Smooth muscle cell of the brain vasculature (primary cell): ENCODE measurements at regions not wholly inside any gene's neighbourhood (a gene's known extent, or its start where the extent isn't known, plus 50 kb on each side); places are given as distances from the start of the nearest gene placed in this dataset.
"Not testable (repeated sequence)": the region's sequence is repeated elsewhere in the genome, so short reads cannot be mapped to it uniquely, and the experiment has no call there.

Experiments
- DNase-seq: peaks from one replicate; pipeline ENCODE4 v3.0.0-alpha.2; 2012; ENCODE audit warnings: low read depth, low spot score

DNA sequence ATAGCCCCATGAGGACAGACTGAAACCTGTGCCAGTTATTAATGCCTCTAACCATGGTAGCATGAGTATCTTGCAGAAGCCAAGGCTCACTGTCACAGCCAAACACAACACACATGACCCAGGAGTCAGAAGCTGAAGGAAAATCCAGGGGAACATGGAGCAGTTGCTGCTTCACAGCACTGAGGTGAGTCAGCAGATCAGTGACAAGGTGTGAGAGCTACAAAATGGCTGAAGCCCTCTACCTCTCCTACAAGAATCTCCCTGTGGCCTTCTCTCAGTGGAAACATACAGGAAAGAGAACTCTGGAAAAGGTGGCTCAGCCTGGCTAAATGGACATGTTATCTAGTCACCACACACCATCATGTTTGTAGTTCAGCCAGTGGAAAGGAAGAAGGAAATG, 93.5 kb downstream of the NAB1 start:
- no peak for DNase-seq

DNA sequence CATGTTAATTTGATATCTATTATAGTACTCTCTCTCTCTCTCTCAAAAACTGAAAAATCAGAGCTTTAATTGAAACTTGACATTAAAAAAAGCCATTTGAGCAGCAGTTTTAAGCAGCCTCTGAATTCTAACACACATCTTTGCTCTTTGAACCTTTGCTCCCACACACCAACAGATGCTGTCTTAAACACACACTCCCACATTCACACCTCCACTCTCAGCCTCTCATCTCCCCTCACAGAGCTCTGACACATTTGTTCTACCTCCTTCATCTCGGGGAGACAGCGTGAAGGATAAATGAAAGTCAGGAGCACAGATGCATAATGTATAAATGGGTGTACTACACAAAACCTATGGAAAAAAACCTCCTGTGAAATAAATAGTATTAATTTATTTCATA, 95.2 kb downstream of the NAB1 start:
- DNase-seq, result no peak

DNA sequence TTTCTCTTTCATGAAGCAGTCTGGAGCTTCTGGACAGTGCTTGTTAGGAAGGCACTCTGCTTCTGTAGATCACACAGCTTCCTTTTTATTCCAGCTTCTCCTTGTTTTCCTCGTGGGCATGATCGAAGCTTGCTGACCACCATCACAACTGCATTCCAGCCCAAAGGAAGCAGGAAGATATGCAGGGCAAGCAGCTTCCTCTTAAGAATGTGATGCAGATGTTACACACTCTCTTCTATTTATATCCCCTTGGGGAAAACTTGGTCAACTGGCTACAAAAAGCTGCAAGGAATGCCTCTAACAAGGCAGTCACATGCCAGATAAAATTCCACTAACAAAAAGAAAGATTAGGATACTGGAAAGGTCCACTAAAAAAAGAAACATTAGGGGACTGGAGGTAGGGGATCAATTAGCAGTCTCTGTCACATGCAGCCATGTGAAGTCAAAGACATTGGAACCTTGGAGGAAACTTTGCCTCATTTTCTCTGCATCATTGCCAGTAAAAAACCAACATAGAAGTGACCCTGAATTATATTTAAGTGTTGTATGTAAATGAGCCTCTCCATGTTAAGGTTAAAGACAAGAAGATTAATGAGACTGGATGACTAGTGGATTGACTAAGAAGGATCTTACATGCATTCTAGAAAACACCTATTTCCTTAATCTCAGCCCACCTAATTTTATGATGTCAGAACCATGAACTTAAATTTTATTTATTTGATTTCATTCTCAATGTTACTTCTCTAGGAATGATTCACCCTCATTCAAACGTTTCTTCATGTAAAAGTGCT, 98.3 kb downstream of the NAB1 start:
- no peak for DNase-seq

DNA sequence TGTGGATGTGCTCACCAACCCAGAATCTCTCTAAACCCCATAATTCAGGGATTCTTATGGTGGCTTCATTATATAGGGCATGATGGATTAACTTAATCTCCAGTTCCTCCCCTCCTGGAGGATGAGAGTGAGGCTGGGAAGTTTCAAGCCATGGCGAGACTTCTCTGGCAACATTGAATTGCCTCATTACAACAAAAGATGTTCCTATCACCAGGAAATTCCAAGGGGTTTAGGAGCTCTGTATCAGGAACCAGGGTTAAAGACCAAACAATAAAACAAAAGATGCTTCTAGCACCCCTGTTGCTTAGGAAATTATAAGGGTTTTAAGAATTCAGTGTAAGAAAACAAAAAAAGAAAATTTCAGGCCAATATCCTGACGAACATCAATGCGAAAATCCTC, 100.1 kb downstream of the NAB1 start:
- DNase-seq, result no peak

DNA sequence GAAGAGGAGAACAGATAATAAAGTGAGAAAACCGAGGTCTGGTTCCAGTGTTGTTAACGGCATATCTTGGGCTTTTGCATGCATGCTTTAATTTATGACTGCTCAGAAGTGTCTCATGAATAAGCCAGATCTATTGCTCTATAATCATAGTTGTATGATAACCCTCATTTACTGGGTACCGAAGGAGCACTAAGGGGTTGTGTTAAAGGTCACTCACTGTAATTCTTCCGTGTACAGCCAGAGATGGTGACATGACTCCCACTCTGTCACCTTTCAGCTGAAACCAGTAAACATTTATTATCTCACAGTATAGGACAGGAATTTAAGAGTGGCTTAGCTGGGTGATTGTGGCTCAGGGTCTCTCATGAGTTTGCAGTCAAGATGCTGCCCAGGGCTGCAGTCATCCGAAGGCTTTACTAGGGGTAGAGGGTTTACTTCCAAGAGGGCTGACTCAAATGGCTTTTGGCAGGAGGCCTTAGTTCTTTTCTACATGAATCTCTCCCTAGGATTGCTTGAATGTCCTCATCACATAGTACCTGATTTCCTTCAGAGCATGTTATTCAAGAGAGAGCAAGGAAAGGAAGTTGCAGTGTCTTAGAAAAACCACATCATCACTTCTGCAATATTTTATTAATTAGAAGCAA, 107.0 kb downstream of the NAB1 start:
- DNase-seq, result no peak

DNA sequence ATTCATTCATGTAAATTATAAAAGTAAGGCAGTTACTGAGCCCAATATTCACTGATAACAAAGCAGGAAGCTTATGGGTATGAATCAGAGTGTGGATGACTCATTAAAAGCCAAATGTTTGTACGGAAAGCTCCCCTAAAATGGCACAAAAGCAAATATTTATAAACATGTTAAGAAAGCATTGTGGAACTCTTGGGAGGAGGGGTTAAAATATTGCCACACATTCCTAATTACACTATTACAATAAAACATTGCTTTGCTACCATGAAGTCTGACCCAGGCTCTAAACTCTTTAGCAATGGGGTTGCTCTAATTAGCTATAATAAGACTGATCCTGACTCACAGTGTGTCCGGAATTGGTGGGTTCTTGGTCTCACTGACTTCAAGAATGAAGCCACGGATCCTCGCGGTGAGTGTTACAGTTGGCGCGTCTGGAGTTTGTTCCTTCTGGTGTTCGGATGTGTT, 110.9 kb downstream of the NAB1 start:
- DNase-seq, result no peak

DNA sequence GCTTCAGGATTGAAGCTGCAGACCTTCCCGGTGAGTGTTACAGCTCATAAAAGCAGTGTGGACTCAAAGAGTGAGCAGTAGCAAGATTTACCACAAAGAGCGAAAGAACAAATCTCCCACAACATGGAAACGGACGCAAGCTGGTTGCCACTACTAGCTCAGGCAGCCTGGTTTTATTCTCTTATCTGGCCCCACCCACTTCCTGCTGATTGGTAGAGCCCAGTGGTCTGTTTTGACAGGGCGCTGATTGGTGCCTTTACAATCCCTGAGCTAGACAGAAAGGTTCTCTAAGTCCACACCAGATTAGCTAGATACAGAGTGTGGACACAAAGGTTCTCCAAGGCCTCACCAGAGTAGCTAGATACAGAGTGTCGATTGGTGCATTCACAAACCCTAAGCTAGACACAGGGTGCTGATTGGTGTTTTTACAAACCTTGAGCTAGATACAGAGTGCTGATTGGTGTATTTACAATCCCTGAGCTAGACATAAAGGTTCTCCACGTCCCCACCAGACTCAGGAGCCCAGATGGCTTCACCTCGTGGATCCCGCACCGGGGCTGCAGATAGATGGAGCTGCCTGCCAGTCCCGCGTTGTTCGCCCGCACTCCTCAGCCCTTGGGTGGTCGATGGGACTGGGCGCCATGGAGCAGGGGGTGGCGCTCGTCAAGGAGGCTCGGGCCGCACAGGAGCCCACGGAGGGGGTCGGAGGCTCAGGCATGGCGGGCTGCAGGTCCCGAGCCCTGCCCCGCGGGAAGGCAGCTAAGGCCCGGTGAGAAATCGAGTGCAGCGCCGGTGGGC, 111.7 kb downstream of the NAB1 start:
- not testable (repeated sequence) for DNase-seq

DNA sequence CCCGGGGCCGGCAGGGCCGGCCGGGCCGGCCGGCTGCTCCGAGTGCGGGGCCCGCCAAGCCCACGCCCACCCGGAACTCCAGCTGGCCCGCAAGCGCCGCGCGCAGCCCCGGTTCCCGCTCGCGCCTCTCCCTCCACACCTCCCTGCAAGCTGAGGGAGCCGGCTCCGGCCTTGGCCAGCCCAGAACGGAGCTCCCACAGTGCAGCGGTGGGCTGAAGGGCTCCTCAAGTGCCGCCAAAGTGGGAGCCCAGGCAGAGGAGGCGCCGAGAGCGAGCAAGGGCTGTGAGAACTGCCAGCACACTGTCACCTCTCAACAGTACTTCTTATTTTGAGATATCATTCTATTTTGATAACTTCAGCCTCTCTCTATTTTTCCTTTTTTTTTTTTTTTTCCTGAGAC, 112.3 kb downstream of the NAB1 start:
- not testable (repeated sequence) for DNase-seq

DNA sequence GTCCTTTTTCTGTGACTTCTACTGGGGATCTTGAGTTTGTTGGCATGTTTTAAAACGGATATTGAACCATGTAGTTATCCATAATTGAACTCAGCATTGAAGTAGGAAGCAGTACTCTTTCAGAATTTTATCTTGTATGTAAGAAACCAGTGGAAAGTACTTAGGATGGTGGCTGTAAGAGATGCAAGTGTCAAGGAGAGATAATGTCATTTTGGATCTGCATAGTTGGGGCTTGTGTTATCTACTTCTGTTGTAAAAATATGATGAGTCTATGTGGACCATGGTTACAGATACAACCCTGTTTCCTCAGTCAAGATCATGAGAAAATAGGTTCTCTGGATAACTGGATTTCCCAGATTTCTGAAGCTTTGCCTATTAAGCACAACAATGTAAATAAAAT, 113.7 kb downstream of the NAB1 start:
- no peak for DNase-seq

DNA sequence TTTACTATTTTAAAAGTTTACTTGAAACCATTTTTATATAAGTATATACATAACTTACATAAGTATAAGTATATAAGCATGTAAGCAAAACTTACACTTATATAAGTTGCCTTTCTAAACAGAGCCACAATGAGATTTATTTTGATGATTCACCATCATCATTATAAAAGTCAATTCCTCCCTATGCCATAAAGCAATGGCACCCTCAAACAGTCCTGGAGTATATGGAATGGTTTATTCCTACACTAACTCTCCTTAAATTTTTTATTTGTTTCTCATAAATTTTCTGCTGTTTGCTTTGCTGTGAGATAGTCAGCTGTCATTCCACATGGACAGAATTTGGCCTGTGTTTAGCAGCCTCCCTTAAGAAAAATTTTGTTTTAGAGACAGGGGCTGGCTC, 114.2 kb downstream of the NAB1 start:
- no peak for DNase-seq

DNA sequence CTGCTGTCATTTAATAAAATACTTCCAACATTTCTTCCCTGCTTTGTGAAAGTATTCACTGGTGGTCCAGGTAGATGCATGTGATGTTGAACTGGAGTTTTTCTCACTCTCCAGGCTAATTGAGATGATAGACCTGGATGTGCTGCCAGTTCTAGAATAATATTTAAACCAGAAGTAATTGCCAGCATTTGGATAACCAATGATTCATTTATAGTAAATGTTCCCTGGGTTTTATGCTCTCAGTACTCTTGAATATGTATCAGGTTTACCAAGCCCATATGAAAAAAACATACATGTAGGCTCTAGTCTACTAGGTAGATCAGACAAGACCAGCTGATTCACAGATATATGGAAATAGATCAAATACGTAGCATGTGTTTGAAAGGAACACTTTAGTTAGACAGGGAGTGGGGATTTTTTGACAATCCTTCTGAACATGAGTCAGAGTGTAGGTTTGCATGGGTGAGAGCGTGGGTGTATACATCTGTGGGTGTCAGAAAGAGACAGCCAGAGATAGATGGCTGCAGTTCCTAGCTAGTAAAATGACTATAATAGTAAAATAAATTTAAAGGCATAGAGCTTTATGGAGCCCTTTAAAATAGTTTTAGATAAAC, 115.1 kb downstream of the NAB1 start:
- no peak for DNase-seq

DNA sequence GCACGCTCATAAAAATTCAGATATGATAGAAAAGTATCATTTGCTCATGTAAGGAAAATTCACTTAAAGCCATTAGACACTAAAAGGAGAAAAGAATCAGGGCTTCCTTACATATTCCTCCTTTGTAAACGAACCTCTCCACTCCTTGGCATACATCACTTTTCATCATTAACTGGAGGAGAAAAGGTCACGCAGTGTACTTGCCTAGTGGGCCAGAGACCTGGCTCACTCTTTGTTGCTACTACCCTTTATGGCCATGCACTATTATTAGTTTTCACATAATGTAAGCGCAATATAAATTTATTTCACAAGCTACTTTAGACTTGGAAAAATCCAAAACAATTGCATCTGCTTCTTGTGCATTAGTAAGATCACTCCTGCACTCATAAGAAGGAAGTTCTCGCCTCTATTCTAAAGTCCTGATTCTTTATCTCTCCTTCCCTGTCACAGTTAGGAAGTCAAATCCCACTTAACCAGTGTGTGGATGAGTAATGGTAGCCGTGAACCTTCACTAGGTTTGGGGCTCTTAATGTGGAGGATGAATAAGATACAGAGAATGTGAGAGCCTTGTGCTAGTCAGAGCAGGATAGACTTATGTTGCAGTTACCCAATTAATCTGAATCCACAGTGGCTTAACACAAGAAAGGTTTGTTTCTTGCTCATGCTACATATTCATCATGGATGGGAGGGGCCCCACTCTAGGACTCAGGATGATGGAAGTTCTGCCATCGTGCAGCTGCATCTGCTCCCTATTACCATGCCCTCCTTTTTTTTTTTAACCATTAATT, 115.0 kb upstream of the GLS start:
- DNase-seq, result no peak

DNA sequence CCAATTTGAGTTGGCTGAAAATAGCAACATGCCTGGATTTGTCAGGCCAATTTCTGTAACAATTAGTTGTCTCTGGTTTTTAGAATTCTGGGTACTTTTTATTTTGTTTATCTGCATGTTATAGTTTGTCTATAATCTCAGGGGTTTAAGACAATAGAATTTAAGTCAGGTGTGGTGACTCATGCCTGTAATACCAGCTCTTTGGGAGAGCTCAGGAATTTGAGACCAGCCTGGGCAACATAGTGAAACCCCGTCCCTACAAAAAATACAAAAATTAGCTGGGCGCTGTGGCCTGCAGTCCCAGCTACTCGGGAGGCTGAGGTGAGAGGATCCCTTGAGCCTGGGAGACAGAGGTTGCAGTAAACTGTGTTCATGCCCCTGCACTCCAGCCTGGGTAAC, 114.4 kb upstream of the GLS start:
- DNase-seq, result no peak

DNA sequence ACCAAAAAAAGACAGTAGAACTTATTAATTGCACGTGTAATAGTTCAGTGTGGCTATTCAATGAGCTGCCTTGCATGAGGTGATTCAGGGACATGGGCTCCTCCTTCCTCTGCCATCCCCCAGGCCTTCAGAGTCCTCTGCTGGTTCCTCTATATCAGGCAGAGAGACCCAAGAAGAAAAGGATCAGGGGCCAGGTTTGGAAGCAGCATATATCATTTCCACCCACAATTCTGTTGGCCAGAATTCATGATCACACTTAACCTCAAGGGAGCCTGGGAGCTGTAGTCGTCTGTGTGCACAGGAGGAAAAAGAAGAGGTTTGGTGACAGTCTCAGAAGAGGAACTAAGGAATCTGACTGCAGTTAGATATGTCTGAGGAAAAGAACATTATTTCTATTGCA, 114.0 kb upstream of the GLS start:
- DNase-seq, result no peak

DNA sequence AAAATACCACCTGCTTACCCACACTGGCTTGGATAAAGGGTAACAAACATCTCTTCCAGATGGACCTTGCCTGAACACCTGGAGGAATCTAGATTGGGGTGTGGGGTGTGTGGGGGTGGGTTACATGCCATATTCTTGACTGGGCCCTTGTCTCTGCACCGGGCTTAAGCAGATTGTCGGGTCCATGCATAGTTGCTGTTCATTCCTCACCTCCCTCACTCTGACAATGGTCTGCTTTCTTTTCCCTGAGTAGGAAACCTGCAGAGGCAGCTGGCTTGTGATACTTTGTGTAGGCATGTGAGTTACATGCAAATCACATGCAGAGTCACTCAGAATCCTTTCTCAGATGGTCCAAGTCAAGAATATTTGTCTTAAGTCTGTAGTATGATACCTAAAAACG, 112.8 kb upstream of the GLS start:
- DNase-seq, result no peak

DNA sequence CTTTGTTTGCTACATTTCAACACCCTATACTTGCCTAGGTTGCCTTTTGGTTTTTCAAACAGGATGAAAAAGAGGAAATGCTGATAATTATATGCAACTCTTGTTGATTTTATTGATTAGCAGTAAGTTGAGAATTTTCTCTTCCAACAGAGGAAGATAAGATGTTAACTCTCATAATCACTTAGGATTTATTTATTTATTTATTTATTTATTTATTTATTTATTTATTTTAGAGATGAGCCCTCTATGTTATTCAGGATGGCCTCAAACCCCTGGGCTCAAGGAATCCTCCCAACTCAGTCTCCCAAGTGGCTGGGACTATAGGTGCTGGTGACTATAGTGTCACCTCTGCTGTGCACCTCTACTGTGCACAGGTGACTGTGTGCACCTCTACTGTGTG, 111.4 kb upstream of the GLS start:
- DNase-seq, result no peak

DNA sequence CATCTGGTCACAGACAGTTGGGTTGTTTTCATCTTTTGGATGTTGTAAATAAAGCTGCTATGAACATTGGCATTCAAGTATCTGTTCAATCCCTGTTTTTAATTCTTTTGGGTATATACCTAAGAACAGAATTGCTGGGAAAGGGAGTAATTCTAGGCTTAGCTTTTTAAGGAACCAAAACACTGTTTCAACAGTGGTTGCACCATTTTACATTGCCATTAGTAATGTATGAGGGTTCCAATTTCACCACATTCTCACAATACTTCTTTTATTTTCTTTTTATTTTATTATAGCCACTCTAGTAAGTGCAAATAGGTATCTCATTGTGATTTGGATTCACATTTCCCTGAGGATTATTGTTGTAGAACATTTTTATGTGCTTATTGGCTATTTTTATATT, 108.9 kb upstream of the GLS start:
- no peak for DNase-seq

DNA sequence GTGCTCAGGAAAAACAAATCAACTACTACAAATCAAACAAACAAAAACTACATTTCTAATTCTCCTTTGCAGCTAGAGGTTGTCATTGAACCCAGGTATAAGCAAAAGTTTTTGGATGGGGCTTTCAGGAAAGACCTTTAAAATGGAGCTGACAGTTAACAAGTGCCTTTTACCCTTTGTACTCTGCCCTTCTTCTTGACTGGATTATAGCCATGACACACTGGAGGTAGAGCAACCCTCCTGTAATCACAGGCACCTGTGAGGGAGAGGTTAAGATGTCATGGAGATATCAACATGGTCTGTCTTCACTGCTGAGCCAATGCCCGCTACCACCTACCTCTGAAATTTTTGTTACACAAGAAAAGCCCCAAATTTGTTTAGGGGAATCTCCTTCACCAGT, 100.0 kb upstream of the GLS start:
- DNase-seq, result no peak

DNA sequence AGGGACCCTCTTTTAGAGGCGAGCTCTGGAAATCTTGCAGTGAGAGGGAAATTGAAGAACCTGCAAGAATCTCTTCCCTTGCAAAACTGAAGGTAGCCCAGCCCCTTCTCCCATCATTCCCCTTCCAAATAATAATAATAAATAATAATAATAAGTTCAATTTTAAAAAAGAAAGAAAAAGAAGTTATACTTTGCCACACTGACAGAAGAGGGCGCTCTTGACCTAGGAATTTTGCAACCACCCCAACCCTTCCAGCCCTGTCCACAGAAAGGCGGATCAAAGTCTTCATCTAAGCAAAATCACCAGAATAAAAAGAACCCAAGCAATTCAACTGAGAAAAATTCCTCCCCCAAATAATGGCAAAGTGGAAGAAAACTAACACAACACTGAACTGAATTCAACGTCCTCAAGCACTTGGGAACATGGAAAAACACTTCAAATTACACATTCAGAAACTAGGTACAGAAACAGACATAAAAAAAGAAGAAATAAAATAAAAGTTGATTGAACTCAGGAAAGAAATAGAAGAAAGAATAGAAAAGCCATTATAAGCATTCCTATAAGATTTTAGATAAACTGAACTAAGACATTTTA, 98.9 kb upstream of the GLS start:
- DNase-seq, result no peak

DNA sequence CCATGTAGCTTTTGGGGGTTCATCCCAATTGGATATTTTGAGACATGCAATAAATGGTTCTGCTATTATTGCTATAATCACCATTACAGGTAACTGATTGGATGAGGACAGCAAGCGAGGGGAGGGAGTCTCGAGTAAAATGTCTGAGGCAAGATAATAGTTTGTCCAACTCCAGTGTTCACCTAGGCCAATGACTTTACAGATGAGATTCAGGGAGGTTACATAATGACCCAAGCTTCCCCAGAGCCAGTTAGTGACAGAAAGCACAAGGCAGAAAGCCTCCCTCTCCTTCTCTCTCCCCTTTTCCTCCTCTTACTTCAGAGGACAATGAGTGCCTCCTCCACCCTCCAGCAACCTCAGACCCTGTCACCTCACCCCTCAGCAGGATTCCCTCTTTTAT, 98.4 kb upstream of the GLS start:
- no peak for DNase-seq
